Trophoblast cell (in vitro differentiated cells and primary cell): ENCODE measurements at regions not wholly inside any gene's neighbourhood (a gene's known extent, or its start where the extent isn't known, plus 50 kb on each side); places are given as distances from the start of the nearest gene placed in this dataset.

Experiments used
- DNase-seq, 2 donors: peaks; one replicate each; pipeline ENCODE4 v3.0.0-alpha.2; 2016
- H2AFZ ChIP-seq: 2 replicates; pipeline ENCODE4 v1.6.1; 2013; ENCODE audit warnings: low read length, moderate library complexity, mild to moderate bottlenecking; ENCODE audit not compliant: insufficient read depth, poor library complexity
- H2AK5ac ChIP-seq: 2 replicates; pipeline ENCODE4 v1.6.1; 2013; ENCODE audit warnings: mild to moderate bottlenecking, low read length
- H2BK120ac ChIP-seq: 2 replicates; pipeline ENCODE4 v1.6.1; 2013; ENCODE audit warnings: low read length, mild to moderate bottlenecking, moderate library complexity; ENCODE audit not compliant: insufficient read depth, poor library complexity
- H2BK12ac ChIP-seq: 2 replicates; pipeline ENCODE4 v1.6.1; 2013; ENCODE audit warnings: mild to moderate bottlenecking, low read length, moderate library complexity
- H2BK5ac ChIP-seq: 2 replicates; pipeline ENCODE4 v1.6.1; 2013; ENCODE audit warnings: low read length, low read depth, moderate library complexity, mild to moderate bottlenecking; ENCODE audit not compliant: poor library complexity
- H3K14ac ChIP-seq: 2 replicates; pipeline ENCODE4 v1.6.1; 2013; ENCODE audit warnings: mild to moderate bottlenecking, low read length
- H3K18ac ChIP-seq: 2 replicates; pipeline ENCODE4 v1.6.1; 2013; ENCODE audit warnings: mild to moderate bottlenecking, low read length
- H3K23ac ChIP-seq: 2 replicates; pipeline ENCODE4 v1.6.1; 2013; ENCODE audit warnings: low read length
- H3K27ac ChIP-seq: 2 replicates; pipeline ENCODE4 v1.5.1; 2013; ENCODE audit warnings: low read depth, mild to moderate bottlenecking, inconsistent platforms, low read length, moderate library complexity
- H3K27me3 ChIP-seq: 2 replicates; pipeline ENCODE4 v1.6.1; 2013; ENCODE audit warnings: inconsistent platforms, mild to moderate bottlenecking, low read length, moderate library complexity; ENCODE audit not compliant: insufficient read depth
- H3K36me3 ChIP-seq, 2 experiments: 1 replicate in 1 of 2; 2 replicates in 1 of 2; pipeline ENCODE4 v1.6.1; 2013; ENCODE audit warnings: low read length in 2 of 2, mild to moderate bottlenecking in 2 of 2, moderate library complexity in 1 of 2; ENCODE audit not compliant: insufficient read depth in 2 of 2, control insufficient read depth in 1 of 2
- H3K4ac ChIP-seq: 2 replicates; pipeline ENCODE4 v1.6.1; 2013; ENCODE audit warnings: low read depth, mild to moderate bottlenecking, low read length, moderate library complexity
- H3K4me1 ChIP-seq, 2 experiments: 1 replicate in 1 of 2; 2 replicates in 1 of 2; pipeline ENCODE4 v1.6.1; 2013; ENCODE audit warnings: low read length in 2 of 2, mild to moderate bottlenecking in 2 of 2, moderate library complexity in 1 of 2; ENCODE audit not compliant: insufficient read depth in 2 of 2, control insufficient read depth in 1 of 2
- H3K4me2 ChIP-seq: 2 replicates; pipeline ENCODE4 v1.6.1; 2013; ENCODE audit warnings: inconsistent platforms, mild to moderate bottlenecking, low read length, moderate library complexity
- H3K4me3 ChIP-seq: 2 replicates; pipeline ENCODE4 v1.5.1; 2013; ENCODE audit warnings: mild to moderate bottlenecking, low read depth, low read length, inconsistent platforms
- H3K79me1 ChIP-seq: one replicate; pipeline ENCODE4 v1.6.1; 2013; ENCODE audit warnings: low read length
- H3K79me2 ChIP-seq: 2 replicates; pipeline ENCODE4 v1.6.1; 2013; ENCODE audit warnings: low read length, mild to moderate bottlenecking; ENCODE audit not compliant: control insufficient read depth, insufficient read depth, poor library complexity
- H3K9ac ChIP-seq: 2 replicates; pipeline ENCODE4 v1.6.1; 2013; ENCODE audit warnings: mild to moderate bottlenecking, low read length
- H3K9me3 ChIP-seq: 2 replicates; pipeline ENCODE4 v1.6.1; 2013; ENCODE audit warnings: low read depth, mild to moderate bottlenecking, control low read depth, inconsistent platforms, low read length; ENCODE audit not compliant: insufficient read depth
- H4K12ac ChIP-seq: 2 replicates; pipeline ENCODE4 v1.6.1; 2013; ENCODE audit warnings: low read depth, mild to moderate bottlenecking, low read length, moderate library complexity
- H4K8ac ChIP-seq: 2 replicates; pipeline ENCODE4 v1.6.1; 2013; ENCODE audit warnings: low read depth, mild to moderate bottlenecking, low read length, moderate library complexity
- H4K91ac ChIP-seq: one replicate; pipeline ENCODE4 v1.6.1; 2013; ENCODE audit warnings: low read depth, mild to moderate bottlenecking, low read length, moderate library complexity
- WGBS: extraction: QIAGEN DNeasy Blood & Tissue Kit; methylation state at CpG from one replicate; pipeline ENCODE4 v1.1.7; 2013; ENCODE audit warnings: missing lambda C conversion rate; ENCODE audit not compliant: insufficient read length, insufficient coverage; ENCODE audit errors: extremely low coverage; 5-methylcytosine and 5-hydroxymethylcytosine counted together

GRCh38 chr20:36101192-36101591, 53.3 kb upstream of the EPB41L1 start:
- H3K4ac ChIP-seq, result no peak overlapping the region
- H4K8ac ChIP-seq, result no peak overlapping the region
- no peak overlapping the region for H4K91ac ChIP-seq
- H3K79me1 ChIP-seq, result no peaks in the 10 kb centered on the region
- H3K79me2 ChIP-seq, result no peaks in the 10 kb centered on the region
- H2BK12ac ChIP-seq, result no peak overlapping the region
- H3K9me3 ChIP-seq, result no peaks in the 10 kb centered on the region
- DNase-seq, result peak in 1 of 2 donors; percentile 36
- no peak overlapping the region for H2AK5ac ChIP-seq
- no peak overlapping the region for H3K14ac ChIP-seq
- no peak overlapping the region for H2BK5ac ChIP-seq
- peaks cover 0 to 8% of the 10 kb centered on the region in 2 experiments for H3K4me1 ChIP-seq
- no peaks in the 10 kb centered on the region for H3K27me3 ChIP-seq
- H3K4me3 ChIP-seq, result no peak overlapping the region
- no peak overlapping the region for H3K9ac ChIP-seq
- no peaks in the 10 kb centered on the region for H3K36me3 ChIP-seq
- no peak overlapping the region for H3K4me2 ChIP-seq
- no peak overlapping the region for H4K12ac ChIP-seq
- H2BK120ac ChIP-seq, result no peak overlapping the region
- H3K18ac ChIP-seq, result no peak overlapping the region
- no peak overlapping the region for H3K23ac ChIP-seq
- WGBS, result no CpG with 5 or more reads among the region's 3 CpGs
- H2AFZ ChIP-seq, result no peak overlapping the region
- no peak overlapping the region for H3K27ac ChIP-seq

GRCh38 chr20:36102306-36102705, 52.2 kb upstream of the EPB41L1 start:
- WGBS, result no CpG with 5 or more reads among the region's 3 CpGs
- H3K27me3 ChIP-seq, result no peaks in the 10 kb centered on the region
- DNase-seq, result no peak

GRCh38 chr20:36102809-36103596, 51.5 kb upstream of the EPB41L1 start:
- no peak overlapping the region for H4K12ac ChIP-seq
- no peak overlapping the region for H3K14ac ChIP-seq
- H4K91ac ChIP-seq, result no peak overlapping the region
- no peak overlapping the region for H3K4me2 ChIP-seq
- H3K4ac ChIP-seq, result no peak overlapping the region
- no peaks in the 10 kb centered on the region for H3K79me2 ChIP-seq
- no peak overlapping the region for H3K18ac ChIP-seq
- H3K9me3 ChIP-seq, result peaks cover 2% of the 10 kb centered on the region
- H3K27me3 ChIP-seq, result no peaks in the 10 kb centered on the region
- no peak overlapping the region for H2BK12ac ChIP-seq
- peaks cover 2% of the 10 kb centered on the region in 2 experiments for H3K4me1 ChIP-seq
- DNase-seq, result no peak
- no peaks in the 10 kb centered on the region for H3K79me1 ChIP-seq
- H2AFZ ChIP-seq, result no peak overlapping the region
- H2BK120ac ChIP-seq, result no peak overlapping the region
- no peak overlapping the region for H4K8ac ChIP-seq
- H2AK5ac ChIP-seq, result no peak overlapping the region
- H3K4me3 ChIP-seq, result no peak overlapping the region
- no peak overlapping the region for H3K23ac ChIP-seq
- no peak overlapping the region for H3K9ac ChIP-seq
- WGBS, result no CpG with 5 or more reads among the region's 4 CpGs
- H2BK5ac ChIP-seq, result no peak overlapping the region
- no peak overlapping the region for H3K27ac ChIP-seq
- no peaks in the 10 kb centered on the region for H3K36me3 ChIP-seq

More at GRCh38 chr20:36102306-36102705, 52.2 kb upstream of the EPB41L1 start:
- Histone ChIP-seq H2BK12ac (no peak overlapping the region), H2AFZ (no peak overlapping the region), H3K27ac (no peak overlapping the region), H2BK120ac (no peak overlapping the region), H3K4me1 (peaks cover 2 to 8% of the 10 kb centered on the region in 2 experiments), H3K18ac (no peak overlapping the region), H3K23ac (no peak overlapping the region), H2AK5ac (no peak overlapping the region), H3K79me1 (no peaks in the 10 kb centered on the region), H4K8ac (no peak overlapping the region), H4K91ac (no peak overlapping the region), H3K4me3 (no peak overlapping the region), H4K12ac (no peak overlapping the region), H3K9me3 (peaks cover 2% of the 10 kb centered on the region), H2BK5ac (no peak overlapping the region), H3K79me2 (no peaks in the 10 kb centered on the region), H3K14ac (no peak overlapping the region), H3K9ac (no peak overlapping the region), H3K36me3 (no peaks in the 10 kb centered on the region), H3K4ac (no peak overlapping the region), H3K4me2 (no peak overlapping the region)

GRCh38 chr20:36104244-36104643, 50.3 kb upstream of the EPB41L1 start:
- Histone ChIP-seq H3K27ac (no peak overlapping the region), H2AFZ (no peak overlapping the region), H3K9ac (no peak overlapping the region), H2BK120ac (no peak overlapping the region), H4K91ac (no peak overlapping the region), H3K36me3 (no peaks in the 10 kb centered on the region), H3K23ac (no peak overlapping the region), H2BK12ac (no peak overlapping the region), H3K4ac (no peak overlapping the region), H4K12ac (no peak overlapping the region), H2AK5ac (no peak overlapping the region), H3K9me3 (peaks cover 2% of the 10 kb centered on the region), H3K4me1 (peaks cover 0 to 2% of the 10 kb centered on the region in 2 experiments), H2BK5ac (no peak overlapping the region), H3K79me2 (no peaks in the 10 kb centered on the region), H3K18ac (no peak overlapping the region), H3K79me1 (no peaks in the 10 kb centered on the region), H3K4me2 (no peak overlapping the region), H3K14ac (no peak overlapping the region), H3K4me3 (no peak overlapping the region), H4K8ac (no peak overlapping the region), H3K27me3 (no peaks in the 10 kb centered on the region)
- no CpG with 5 or more reads among the region's 7 CpGs for WGBS
- DNase-seq, result no peak
